ENCODE measurements at regions not wholly inside any gene's neighbourhood (a gene's known extent, or its start where the extent isn't known, plus 50 kb on each side); places are given as distances from the start of the nearest gene placed in this dataset.

DNA sequence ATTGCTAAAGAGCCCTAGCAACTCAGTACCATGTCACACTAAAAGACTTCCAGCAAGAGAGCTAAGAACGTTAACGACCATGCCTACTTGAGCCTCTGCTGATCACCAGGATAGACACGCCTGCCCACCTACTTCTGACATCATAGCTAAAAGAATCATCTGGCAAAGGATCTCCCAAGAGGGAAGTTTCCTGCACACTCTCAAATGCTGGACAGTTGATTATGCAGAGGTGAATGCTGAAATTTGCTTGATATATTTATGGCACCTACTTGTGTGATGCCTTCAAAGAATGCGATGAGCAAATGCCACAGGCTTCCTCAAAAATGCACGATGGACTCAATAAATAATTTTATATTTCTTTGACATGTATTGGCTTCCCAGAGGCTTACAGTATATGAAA is 113.6 kb downstream of the GALC start:
- no peak for ATAC-seq
- TF ChIP-seq, protein P1, sequence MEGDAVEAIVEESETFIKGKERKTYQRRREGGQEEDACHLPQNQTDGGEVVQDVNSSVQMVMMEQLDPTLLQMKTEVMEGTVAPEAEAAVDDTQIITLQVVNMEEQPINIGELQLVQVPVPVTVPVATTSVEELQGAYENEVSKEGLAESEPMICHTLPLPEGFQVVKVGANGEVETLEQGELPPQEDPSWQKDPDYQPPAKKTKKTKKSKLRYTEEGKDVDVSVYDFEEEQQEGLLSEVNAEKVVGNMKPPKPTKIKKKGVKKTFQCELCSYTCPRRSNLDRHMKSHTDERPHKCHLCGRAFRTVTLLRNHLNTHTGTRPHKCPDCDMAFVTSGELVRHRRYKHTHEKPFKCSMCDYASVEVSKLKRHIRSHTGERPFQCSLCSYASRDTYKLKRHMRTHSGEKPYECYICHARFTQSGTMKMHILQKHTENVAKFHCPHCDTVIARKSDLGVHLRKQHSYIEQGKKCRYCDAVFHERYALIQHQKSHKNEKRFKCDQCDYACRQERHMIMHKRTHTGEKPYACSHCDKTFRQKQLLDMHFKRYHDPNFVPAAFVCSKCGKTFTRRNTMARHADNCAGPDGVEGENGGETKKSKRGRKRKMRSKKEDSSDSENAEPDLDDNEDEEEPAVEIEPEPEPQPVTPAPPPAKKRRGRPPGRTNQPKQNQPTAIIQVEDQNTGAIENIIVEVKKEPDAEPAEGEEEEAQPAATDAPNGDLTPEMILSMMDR (conservative IDR thresholded peaks at IDR 0.05; ENCODE audit: low read depth in 2 of 2), result no peak
- no peak for TF ChIP-seq ZNF331 (CRISPR knock-in tag; IDR thresholded peaks at IDR 0.05; ENCODE audit: low read depth)
- TF ChIP-seq, protein P2, sequence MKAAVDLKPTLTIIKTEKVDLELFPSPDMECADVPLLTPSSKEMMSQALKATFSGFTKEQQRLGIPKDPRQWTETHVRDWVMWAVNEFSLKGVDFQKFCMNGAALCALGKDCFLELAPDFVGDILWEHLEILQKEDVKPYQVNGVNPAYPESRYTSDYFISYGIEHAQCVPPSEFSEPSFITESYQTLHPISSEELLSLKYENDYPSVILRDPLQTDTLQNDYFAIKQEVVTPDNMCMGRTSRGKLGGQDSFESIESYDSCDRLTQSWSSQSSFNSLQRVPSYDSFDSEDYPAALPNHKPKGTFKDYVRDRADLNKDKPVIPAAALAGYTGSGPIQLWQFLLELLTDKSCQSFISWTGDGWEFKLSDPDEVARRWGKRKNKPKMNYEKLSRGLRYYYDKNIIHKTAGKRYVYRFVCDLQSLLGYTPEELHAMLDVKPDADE (IDR thresholded peaks at IDR 0.05), result no peak
- TF ChIP-seq, protein P3, sequence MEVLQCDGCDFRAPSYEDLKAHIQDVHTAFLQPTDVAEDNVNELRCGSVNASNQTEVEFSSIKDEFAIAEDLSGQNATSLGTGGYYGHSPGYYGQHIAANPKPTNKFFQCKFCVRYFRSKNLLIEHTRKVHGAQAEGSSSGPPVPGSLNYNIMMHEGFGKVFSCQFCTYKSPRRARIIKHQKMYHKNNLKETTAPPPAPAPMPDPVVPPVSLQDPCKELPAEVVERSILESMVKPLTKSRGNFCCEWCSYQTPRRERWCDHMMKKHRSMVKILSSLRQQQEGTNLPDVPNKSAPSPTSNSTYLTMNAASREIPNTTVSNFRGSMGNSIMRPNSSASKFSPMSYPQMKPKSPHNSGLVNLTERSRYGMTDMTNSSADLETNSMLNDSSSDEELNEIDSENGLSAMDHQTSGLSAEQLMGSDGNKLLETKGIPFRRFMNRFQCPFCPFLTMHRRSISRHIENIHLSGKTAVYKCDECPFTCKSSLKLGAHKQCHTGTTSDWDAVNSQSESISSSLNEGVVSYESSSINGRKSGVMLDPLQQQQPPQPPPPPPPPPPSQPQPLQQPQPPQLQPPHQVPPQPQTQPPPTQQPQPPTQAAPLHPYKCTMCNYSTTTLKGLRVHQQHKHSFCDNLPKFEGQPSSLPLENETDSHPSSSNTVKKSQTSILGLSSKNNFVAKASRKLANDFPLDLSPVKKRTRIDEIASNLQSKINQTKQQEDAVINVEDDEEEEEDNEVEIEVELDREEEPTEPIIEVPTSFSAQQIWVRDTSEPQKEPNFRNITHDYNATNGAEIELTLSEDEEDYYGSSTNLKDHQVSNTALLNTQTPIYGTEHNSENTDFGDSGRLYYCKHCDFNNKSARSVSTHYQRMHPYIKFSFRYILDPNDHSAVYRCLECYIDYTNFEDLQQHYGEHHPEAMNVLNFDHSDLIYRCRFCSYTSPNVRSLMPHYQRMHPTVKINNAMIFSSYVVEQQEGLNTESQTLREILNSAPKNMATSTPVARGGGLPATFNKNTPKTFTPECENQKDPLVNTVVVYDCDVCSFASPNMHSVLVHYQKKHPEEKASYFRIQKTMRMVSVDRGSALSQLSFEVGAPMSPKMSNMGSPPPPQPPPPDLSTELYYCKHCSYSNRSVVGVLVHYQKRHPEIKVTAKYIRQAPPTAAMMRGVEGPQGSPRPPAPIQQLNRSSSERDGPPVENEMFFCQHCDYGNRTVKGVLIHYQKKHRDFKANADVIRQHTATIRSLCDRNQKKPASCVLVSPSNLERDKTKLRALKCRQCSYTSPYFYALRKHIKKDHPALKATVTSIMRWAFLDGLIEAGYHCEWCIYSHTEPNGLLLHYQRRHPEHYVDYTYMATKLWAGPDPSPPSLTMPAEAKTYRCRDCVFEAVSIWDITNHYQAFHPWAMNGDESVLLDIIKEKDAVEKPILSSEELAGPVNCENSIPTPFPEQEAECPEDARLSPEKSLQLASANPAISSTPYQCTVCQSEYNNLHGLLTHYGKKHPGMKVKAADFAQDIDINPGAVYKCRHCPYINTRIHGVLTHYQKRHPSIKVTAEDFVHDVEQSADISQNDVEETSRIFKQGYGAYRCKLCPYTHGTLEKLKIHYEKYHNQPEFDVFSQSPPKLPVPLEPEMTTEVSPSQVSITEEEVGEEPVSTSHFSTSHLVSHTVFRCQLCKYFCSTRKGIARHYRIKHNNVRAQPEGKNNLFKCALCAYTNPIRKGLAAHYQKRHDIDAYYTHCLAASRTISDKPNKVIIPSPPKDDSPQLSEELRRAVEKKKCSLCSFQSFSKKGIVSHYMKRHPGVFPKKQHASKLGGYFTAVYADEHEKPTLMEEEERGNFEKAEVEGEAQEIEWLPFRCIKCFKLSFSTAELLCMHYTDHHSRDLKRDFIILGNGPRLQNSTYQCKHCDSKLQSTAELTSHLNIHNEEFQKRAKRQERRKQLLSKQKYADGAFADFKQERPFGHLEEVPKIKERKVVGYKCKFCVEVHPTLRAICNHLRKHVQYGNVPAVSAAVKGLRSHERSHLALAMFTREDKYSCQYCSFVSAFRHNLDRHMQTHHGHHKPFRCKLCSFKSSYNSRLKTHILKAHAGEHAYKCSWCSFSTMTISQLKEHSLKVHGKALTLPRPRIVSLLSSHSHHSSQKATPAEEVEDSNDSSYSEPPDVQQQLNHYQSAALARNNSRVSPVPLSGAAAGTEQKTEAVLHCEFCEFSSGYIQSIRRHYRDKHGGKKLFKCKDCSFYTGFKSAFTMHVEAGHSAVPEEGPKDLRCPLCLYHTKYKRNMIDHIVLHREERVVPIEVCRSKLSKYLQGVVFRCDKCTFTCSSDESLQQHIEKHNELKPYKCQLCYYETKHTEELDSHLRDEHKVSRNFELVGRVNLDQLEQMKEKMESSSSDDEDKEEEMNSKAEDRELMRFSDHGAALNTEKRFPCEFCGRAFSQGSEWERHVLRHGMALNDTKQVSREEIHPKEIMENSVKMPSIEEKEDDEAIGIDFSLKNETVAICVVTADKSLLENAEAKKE (CRISPR knock-in tag; IDR thresholded peaks at IDR 0.05), result no peak
- TF ChIP-seq, protein P4, sequence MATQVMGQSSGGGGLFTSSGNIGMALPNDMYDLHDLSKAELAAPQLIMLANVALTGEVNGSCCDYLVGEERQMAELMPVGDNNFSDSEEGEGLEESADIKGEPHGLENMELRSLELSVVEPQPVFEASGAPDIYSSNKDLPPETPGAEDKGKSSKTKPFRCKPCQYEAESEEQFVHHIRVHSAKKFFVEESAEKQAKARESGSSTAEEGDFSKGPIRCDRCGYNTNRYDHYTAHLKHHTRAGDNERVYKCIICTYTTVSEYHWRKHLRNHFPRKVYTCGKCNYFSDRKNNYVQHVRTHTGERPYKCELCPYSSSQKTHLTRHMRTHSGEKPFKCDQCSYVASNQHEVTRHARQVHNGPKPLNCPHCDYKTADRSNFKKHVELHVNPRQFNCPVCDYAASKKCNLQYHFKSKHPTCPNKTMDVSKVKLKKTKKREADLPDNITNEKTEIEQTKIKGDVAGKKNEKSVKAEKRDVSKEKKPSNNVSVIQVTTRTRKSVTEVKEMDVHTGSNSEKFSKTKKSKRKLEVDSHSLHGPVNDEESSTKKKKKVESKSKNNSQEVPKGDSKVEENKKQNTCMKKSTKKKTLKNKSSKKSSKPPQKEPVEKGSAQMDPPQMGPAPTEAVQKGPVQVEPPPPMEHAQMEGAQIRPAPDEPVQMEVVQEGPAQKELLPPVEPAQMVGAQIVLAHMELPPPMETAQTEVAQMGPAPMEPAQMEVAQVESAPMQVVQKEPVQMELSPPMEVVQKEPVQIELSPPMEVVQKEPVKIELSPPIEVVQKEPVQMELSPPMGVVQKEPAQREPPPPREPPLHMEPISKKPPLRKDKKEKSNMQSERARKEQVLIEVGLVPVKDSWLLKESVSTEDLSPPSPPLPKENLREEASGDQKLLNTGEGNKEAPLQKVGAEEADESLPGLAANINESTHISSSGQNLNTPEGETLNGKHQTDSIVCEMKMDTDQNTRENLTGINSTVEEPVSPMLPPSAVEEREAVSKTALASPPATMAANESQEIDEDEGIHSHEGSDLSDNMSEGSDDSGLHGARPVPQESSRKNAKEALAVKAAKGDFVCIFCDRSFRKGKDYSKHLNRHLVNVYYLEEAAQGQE (IDR thresholded peaks at IDR 0.05; ENCODE audit: unreplicated experiment), result no peak
- no peak for TF ChIP-seq EZH2phosphoT487 (IDR thresholded peaks at IDR 0.05; ENCODE audit: unreplicated experiment)
- TF ChIP-seq JUNB (IDR thresholded peaks at IDR 0.05; ENCODE audit: unreplicated experiment), result no peak
- no peak for TF ChIP-seq NANOG (IDR thresholded peaks at IDR 0.05; ENCODE audit: borderline replicate concordance)
- TF ChIP-seq STAT1 (IDR thresholded peaks at IDR 0.05; ENCODE audit: unreplicated experiment), result no peak
- no peak for TF ChIP-seq EZH2 (IDR thresholded peaks at IDR 0.05; ENCODE audit: low read depth, unreplicated experiment)
- no peak for TF ChIP-seq CREB1 (CRISPR knock-in tag; IDR thresholded peaks at IDR 0.05; ENCODE audit: low read depth)
- TF ChIP-seq POLR2AphosphoS5 (IDR thresholded peaks at IDR 0.05; ENCODE audit: low read depth), result no peak
- no peak for TF ChIP-seq ZNF114 (CRISPR knock-in tag; IDR thresholded peaks at IDR 0.05)
- peaks cover 3% of the 10 kb centered on the region; the same call in 1 of the 3 replicates for H3K4me1 Mint-ChIP-seq

More for the DNA sequence above, 113.6 kb downstream of the GALC start:
- no peaks in the 10 kb centered on the region for H3K27me3 ChIP-seq (ENCODE audit: insufficient read depth)
- no peaks in the 10 kb centered on the region for H3K79me2 ChIP-seq (replicated peaks; ENCODE audit: insufficient read depth)
- no peaks in the 10 kb centered on the region for H3K27me3 Mint-ChIP-seq (ENCODE audit: insufficient read depth, low read depth, poor library complexity)
- H4K20me1 ChIP-seq (replicated peaks; ENCODE audit: insufficient read depth), result no peaks in the 10 kb centered on the region
- DNase-seq (ENCODE audit: low spot score), result no peak
- H3K4me3 ChIP-seq, result no peak overlapping the region
- H3K9me2 ChIP-seq (ENCODE audit: insufficient read depth), result no peaks in the 10 kb centered on the region
- H3K4me1 ChIP-seq (ENCODE audit: insufficient read depth), result no peaks in the 10 kb centered on the region
- no peaks in the 10 kb centered on the region for H3F3A ChIP-seq (replicated peaks; ENCODE audit: low read depth)
- no peaks in the 10 kb centered on the region; the same call in 2 of the 3 replicates for H3K36me3 Mint-ChIP-seq (ENCODE audit: low read depth)
- H3K4me3 Mint-ChIP-seq, result no peak overlapping the region
- H3K27ac Mint-ChIP-seq, result no peak overlapping the region
- no peak overlapping the region for H3K4me2 ChIP-seq
- no peak overlapping the region for H2AFZ ChIP-seq
- no peaks in the 10 kb centered on the region for H3K9me3 Mint-ChIP-seq
- H3K36me3 ChIP-seq (ENCODE audit: insufficient read depth), result no peaks in the 10 kb centered on the region
- H3K27ac ChIP-seq (ENCODE audit: low read depth), result no peak overlapping the region

All from GM23338 (cell line).